ENCODE measurements at regions not wholly inside any gene's neighbourhood (a gene's known extent, or its start where the extent isn't known, plus 50 kb on each side); places are given as distances from the start of the nearest gene placed in this dataset.
"Not testable (repeated sequence)": the region's sequence is repeated elsewhere in the genome, so short reads cannot be mapped to it uniquely, and the experiment has no call there.

DNA sequence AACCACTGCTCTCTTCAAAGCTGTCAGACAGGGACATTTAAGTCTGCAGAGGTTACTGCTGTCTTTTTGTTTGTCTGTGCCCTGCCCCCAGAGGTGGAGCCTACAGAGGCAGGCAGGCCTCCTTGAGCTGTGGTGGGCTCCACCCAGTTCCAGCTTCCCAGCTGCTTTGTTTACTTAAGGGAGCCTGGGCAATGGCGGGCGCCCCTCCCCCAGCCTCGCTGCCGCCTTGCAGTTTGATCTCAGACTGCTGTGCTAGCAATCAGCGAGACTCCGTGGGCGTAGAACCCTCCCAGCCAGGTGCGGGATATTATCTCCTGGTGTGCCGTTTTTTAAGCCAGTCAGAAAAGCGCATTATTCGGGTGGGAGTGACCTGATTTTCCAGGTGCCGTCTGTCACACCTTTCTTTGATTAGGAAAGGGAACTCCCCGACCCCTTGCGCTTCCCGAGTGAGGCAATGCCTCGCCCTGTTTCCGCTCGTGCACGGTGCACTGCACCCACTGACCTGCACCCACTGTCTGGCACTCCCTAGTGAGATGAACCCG, 764.5 kb upstream of the CDH6 start:
- TF ChIP-seq, protein P1, sequence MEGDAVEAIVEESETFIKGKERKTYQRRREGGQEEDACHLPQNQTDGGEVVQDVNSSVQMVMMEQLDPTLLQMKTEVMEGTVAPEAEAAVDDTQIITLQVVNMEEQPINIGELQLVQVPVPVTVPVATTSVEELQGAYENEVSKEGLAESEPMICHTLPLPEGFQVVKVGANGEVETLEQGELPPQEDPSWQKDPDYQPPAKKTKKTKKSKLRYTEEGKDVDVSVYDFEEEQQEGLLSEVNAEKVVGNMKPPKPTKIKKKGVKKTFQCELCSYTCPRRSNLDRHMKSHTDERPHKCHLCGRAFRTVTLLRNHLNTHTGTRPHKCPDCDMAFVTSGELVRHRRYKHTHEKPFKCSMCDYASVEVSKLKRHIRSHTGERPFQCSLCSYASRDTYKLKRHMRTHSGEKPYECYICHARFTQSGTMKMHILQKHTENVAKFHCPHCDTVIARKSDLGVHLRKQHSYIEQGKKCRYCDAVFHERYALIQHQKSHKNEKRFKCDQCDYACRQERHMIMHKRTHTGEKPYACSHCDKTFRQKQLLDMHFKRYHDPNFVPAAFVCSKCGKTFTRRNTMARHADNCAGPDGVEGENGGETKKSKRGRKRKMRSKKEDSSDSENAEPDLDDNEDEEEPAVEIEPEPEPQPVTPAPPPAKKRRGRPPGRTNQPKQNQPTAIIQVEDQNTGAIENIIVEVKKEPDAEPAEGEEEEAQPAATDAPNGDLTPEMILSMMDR (IDR thresholded peaks at IDR 0.05) = not testable (repeated sequence)
- not testable (repeated sequence) for TF ChIP-seq POLR2A (IDR thresholded peaks at IDR 0.05)
